Fibroblast of skin of back (primary cell): ENCODE measurements at regions not wholly inside any gene's neighbourhood (a gene's known extent, or its start where the extent isn't known, plus 50 kb on each side); places are given as distances from the start of the nearest gene placed in this dataset.

Experiments
- DNase-seq: peaks from one replicate; pipeline ENCODE4 v3.0.0-alpha.2; 2013

GRCh38 chr3:161156936-161157335 lies 51.8 kb upstream of the B3GALNT1 start:
- DNase-seq, result no peak

GRCh38 chr3:161161603-161162002 lies 56.5 kb upstream of the B3GALNT1 start:
- no peak for DNase-seq

GRCh38 chr3:161163297-161163696 lies 57.8 kb upstream of the NMD3 start:
- DNase-seq, result peak; percentile 96

GRCh38 chr3:161166051-161166450 lies 55.1 kb upstream of the NMD3 start:
- no peak for DNase-seq

- DNase-seq, result peak; percentile 83
Observed at GRCh38 chr3:161171113-161171512, 50.0 kb upstream of the NMD3 start.
